ENCODE measurements at regions not wholly inside any gene's neighbourhood (a gene's known extent, or its start where the extent isn't known, plus 50 kb on each side); places are given as distances from the start of the nearest gene placed in this dataset.

DNA sequence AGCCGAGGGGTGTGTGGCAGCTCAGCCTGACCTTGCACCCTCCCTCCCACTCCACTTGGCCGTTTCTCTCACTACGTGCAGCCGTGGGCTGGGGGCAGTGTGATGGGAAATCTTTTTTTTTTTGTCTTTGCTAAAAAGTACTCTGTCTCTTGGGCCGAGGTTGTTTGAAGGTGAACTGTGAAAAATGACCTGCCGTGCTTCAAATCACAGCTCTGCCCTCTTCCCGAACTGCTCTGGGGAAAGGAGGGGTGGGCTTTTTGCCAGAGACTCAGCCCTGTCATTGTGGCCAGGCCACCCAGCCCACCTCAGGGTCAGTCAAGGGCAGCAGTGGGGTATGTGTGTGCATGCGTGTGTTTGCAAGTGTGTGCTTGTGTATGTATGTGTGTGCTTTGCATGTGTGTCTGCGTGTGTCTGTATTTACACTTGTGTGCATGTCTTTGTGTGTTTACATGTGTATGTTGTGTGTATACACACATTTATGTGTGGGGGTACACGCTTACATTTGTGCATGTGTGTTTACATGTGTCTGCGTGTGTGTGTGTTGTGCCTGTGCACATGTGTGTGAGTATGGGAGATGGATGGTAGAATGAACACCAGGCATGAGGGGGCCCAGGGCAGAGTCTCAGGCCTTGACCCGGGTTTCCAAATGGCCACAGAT lies 61.3 kb upstream of the HAAO start:
- FAIRE-seq (no peak), DNase-seq (ENCODE audit: insufficient read length, low spot score) (no peak)

DNA sequence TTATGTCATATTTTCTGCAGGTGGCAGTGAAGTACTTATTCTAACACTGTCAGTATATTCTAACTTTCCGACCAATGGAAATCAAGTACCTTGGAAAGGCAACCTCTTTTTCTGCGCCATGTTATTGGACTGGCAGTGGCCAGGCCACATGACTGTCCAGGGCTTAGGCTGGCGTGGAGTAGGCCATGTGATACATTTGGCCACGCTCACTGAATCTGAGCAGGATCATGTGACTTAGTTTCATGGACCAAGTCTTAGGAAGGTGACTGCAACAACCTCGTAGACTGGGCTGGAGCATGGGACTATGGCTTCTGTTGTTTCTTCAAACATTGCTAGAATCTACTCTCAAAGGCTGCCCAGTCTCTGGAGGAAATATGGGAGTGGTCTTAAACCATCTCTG lies 60.4 kb upstream of the HAAO start:
- DNase-seq (ENCODE audit: insufficient read length, low spot score): no peak
- no peak for FAIRE-seq

DNA sequence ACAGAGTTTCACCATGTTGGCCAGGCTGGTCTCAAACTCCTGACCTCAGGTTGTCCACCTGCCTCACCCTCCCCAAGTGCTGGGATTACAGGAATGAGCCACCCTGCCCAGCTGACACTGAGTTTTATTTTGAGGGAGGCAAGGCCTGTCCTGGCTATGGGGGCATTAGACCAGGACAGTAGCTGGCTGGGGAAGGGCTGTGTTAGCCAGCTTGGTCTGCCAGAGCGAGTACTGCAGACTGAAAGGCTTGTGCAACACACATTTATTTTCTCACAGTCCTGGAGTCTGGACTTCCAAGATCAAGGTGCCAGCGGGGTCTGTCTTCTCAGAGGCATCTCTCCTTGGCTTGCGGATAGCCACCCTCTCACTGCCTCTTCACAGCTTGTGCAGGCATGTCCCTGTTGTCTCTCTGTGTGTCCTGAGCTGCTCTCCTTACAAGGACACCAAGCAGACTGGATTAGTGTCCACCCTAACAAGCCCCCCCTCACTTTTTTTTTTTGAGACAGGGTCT lies 59.4 kb upstream of the HAAO start:
- FAIRE-seq (no peak), DNase-seq (ENCODE audit: insufficient read length, low spot score) (no peak)

DNA sequence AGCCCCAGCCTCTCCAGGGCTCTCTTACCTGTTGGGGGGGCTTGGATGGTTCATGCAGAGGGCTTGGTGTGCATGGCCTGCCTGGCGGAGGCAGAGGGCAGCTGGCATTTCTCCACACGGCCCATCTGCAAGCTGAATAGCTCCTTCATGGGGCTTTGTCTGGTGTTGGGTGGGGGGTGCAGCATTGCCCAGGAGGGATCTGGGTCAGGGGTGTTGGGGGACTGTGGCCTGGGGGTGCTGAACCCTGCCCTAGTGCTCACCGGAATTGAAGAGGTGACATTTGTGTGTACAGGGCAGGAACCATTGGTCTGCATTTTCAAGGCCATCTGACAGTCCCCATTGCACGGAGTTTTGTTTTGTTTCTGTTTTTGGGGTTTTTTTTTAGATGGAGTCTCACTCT lies 58.8 kb upstream of the HAAO start:
- FAIRE-seq: no peak

DNA sequence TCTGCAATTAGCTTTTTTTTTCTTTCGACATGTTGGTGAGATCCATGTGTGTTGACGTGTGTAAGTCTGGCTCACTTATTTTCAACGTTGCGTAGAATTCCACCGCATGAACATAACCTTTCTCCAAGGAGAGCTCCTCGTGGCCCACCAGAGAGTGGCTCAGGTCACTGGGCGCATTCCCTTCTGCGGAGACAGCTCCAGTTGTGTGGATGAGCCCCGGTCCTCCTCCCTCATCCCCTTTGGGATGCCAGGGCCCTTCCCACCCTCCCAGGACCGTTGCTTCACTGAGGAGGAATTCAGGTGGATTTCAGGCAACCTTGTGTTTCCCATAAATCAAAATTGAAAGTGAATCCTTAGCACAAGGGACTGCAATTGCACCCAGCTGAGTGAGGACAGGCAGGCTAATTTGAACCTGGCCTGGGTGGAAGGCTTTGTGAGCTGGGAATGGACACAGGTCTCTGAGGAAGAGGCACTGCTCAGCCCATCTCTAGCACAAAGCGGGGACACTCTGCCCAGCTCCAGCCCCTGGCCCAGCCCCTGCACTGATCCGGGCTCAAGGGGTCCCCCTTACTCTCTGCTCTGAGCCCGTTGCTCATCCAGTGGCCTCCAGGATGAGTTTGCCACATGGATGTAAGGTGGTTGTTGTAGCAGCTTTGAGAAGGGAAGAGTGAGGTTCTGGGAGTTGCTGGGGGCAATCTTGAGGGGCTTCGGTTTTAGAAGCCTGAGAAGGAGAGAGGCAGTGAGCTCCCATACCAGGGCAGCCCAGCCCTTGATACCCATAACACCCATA lies 57.8 kb upstream of the HAAO start:
- DNase-seq (ENCODE audit: insufficient read length, low spot score) (no peak), FAIRE-seq (no peak)

More for the DNA sequence above, 58.8 kb upstream of the HAAO start:
- no peak for DNase-seq (ENCODE audit: insufficient read length, low spot score)

DNA sequence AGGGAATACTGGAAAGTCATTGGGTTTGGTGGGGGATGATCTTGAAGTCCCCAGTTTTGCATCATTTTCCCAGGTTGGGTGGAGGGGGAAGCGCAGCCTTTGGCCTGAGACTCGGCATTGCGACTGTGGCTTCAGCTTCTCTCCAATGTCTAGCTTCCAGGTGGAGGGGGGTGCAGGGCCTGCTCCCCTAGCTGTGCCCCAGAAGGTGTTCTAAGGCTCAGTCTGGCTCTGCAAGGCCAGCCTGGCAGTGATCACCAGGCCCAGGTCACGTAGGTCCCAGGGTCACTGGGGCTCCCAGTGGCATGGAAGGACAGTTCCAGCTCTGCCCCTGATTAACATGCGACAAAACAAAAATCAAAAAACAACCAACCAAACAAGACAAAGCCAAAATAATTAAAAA lies 56.9 kb upstream of the HAAO start:
- FAIRE-seq (no peak), DNase-seq (ENCODE audit: insufficient read length, low spot score) (no peak)

DNA sequence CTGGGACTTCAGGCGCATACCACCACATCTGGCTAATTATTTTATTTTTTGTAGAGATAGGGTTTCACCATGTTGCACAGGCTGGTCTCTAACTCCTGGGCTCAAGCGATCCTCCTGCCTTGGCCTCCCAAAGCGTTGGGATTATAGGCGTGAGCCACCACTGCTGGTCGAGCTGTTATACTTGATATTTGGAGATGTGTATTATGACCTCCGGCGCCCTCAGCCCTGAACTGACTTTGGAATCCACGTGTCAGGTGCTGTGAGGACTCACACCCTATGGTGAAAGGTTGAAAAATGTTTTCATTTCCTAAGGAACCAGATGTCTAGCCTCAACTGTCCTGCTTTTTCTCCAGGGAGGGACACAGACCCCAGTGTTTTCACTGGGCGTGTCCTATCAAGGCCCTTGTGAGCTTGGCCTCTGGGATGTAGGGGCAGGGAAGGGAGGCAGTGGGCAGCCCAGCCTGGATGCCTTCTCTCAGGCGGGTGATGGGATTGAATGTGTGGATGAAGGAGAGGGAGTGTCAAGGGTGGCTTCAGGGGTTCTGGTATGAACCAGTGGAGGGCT lies 56.4 kb upstream of the HAAO start:
- DNase-seq (ENCODE audit: insufficient read length, low spot score): no peak
- no peak for FAIRE-seq

DNA sequence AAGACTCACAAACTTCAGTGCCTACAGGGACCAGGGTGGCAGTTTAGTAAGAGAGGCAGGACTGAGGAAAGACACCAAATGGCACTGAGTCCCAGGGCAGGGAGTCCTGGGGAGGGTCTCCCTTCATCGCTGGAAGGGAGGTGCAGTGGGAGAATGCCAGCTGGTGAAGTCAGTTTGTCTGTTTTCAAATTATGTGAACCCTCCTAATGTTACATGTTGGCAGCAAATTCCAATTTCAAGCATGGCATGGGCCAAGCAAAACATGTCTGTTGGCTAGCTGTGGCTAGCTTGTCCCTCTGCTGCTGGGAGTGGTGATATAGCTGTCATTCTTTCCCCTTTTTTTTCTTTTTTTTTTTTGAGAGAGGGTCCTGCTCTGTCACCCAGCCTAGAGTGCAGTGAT lies 55.9 kb upstream of the HAAO start:
- DNase-seq (ENCODE audit: insufficient read length, low spot score) (no peak), FAIRE-seq (no peak)

DNA sequence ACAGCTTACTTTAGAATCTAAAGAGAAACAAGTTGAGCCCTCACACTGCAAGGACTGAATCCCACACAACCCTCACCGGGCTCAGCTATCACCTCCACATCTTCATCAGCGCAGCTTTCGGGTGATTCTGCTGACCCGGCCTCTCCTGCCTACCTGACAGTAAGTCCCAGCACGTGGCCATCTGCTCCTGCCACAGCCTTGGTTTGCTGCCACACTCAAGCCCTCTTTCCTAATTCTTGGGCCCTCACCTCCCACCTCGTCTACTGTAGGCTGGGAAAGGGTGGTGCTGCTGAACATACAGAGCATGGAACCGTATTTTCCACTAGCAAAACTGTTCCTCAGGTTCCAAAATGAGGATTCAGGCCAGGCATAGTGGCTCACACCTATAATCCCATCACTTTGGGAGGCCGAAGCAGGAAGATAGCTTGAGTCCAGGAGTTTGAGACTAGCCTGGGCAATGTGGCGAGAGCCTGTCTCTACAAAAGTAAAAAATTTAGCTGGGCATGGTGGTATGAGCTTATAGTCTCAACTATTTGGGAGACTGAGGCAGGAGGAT lies 55.3 kb upstream of the HAAO start:
- FAIRE-seq: no peak
- no peak for DNase-seq (ENCODE audit: insufficient read length, low spot score)

DNA sequence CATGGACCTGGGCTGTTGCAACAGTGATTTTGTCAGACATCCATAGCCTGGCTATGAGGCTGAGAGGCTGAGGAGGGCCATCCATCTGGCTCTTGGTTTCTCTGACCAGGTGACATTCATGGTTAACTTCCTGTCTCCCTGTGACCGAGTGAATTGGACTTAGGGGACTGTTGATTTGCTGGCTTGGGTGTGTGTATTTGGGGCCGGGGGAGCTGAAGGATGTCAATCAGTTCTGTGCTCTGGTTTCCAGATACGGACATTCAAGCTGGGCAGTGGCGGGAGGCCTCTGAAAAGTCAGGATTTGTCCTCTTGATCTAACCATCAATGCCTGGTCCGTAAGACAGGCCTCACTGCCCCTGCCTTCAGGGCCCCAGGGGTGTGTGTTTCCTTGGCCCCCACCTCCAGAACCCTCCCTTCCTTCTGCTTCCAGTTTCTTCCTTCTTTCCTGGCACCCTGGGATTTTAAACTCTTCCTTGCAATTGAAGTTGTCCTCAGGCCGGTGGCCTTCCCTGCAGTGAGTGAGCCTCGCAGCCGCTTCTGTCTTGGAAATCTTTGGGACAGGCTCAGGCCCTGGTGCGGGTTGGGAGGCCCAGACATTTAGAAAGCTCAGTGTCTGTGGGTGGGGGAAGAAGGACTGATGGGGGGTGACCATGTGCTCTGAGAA lies 54.7 kb upstream of the HAAO start:
- FAIRE-seq (no peak), DNase-seq (ENCODE audit: insufficient read length, low spot score) (no peak)

DNA sequence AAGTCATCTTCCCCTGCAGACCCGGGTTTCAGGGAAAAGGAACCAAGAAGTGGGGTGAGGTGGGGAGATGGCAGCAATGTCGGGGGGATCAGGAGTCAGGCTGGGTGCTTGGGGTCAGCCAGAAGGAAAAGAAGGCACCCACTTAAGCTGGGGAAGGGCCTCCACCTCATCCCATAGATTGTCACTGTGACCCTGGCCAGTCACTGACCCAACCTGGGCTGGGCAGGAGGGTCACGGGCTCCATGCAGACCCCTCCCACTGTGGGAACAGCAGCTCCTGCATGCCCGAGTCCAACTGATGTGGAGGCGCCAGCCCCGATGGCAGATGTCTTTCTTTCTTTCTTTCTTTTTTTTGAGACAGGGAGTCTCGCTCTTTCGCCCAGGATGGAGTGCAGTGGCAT lies 53.6 kb upstream of the HAAO start:
- no peak for FAIRE-seq
- no peak for DNase-seq (ENCODE audit: insufficient read length, low spot score)

DNA sequence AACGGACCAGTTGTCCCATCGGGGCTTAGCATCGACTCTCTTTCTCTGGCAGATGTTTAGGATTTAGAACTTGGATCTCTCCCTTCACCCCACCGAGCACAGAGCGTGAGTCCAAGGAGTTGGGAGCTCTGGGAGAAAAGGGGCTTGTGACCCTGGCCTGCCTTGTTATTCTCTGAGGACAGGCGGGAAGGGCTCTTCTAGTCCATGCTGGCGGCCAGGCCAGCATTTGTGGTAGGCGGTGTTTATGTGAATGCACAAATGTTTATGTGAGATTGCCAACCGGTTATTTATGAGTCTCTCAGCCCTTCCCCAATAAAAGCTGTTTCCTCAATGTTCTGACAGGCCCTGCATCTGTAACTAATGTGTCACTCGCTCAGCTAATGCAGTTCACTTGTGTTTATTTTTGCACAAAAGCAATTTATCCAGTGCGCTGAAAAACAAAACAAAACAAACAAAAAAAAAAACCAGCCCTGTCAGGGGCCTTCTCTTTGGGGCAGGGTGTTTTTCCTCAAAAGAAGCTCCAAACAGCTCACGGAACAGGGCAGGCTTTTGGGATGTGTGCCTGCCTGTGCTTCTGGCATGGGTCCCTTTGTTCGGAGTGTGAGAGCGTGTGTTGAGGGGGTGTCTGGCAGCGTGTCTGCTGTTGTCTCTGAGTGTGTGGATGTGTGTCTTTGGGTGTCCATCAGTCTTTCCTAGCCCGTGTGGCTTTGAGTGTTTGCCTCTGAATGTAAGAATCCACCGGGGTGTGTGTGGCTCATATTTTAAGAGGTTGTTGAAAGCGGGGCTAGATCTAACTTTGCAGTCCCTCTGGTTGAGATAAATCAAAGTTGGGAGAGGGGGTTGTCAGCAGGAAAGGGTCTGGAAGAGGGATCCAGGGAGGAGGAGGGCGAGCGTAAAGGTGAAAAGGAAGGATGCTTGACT lies 52.8 kb upstream of the HAAO start:
- DNase-seq (ENCODE audit: insufficient read length, low spot score) (no peak), FAIRE-seq (no peak)

DNA sequence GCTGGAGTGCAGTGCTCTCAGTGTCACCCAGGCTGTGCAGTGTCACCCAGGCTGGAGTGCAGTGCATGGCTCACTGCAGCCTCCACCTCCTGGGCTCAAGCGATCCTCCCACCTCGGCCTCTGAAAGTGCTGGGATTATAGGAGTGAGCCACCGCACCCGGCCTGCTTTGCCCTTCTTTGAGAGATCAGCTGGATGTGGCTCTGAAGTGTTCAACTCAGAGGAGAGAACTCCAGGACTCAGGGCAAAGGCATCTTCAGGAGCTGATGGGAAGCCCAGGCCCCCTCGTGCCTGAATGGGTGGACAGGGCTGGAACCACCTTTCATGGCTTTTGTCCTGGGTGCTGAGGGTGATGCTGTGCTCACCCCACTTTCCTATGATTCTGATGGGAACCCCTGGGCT lies 52.0 kb upstream of the HAAO start:
- DNase-seq (ENCODE audit: insufficient read length, low spot score) (no peak), FAIRE-seq (no peak)

DNA sequence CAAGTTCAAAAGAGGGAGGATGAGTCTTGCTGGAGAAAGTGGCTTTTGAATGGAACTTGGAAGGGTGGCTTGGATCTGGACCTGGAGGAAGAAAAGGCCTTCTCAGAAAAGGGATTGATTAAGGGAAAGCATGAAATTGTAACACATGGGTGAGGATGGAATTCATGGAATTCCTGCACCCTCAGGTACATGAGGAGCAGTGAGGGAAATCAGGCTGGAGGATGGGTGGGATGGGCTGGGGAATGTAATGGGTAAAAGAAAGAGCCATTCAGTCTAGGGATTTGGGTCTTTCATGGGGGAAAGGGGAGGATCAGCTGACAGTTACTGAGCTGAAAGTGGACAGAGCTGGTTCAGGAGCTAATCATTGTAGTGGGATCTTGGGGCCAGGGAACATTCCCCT lies 51.2 kb upstream of the HAAO start:
- FAIRE-seq (no peak), DNase-seq (ENCODE audit: insufficient read length, low spot score) (no peak)

DNA sequence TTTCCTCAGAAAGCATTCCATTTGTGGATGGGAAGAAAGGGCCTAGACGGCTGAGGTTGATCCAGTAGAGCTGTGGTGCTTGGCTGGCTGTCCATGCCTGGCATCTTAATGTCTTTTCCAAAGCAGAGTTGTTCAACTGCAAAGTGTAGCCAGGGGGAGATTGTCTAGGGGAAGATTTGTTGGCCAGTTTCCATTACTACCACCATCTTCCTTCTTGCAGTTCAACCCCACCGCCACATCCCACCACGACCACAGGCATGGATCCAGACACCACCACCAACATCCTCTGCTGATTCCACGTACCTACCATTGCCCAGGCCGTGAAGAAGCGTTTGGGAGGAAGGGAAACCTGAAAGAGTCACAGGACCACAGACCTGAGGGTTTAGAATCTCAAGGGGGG lies 50.7 kb upstream of the HAAO start:
- DNase-seq (ENCODE audit: insufficient read length, low spot score) (no peak), FAIRE-seq (no peak)

DNA sequence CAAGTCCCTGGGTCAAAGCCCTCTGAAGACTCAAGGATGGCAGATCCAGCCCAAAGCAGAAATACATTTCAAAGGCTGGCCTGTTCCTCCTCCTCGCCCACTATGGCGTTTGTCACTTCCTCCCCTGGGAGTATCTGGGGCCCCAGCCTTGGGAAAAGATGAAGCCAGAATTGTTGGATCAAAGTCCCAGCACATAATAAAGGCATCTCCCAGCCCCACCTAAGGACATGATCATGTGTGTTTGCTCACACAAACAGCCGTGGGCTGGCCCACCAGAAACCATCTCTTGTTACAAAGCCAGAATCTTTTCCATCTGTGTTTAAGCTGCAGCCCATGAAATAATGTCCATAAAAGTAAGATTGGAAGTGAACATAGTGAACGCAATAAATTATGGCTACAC lies 50.1 kb upstream of the HAAO start:
- FAIRE-seq (no peak), DNase-seq (ENCODE audit: insufficient read length, low spot score) (no peak)
